ENCODE measurements at regions not wholly inside any gene's neighbourhood (a gene's known extent, or its start where the extent isn't known, plus 50 kb on each side); places are given as distances from the start of the nearest gene placed in this dataset.

- H3K79me2 ChIP-seq (ENCODE audit: insufficient read depth), result no peaks in the 10 kb centered on the region
- H4K20me1 ChIP-seq (ENCODE audit: insufficient read depth), result no peaks in the 10 kb centered on the region
- H3K4me1 ChIP-seq (ENCODE audit: control insufficient read depth in 1 of 2, insufficient read depth in 2 of 2, low read depth in 1 of 2, low read length in 1 of 2), result peaks cover 0 to 25% of the 10 kb centered on the region in 2 experiments; a peak in 2 of 4 replicates
- TF ChIP-seq MXI1 (IDR thresholded peaks at IDR 0.05; ENCODE audit: low read depth, low read length) (0 out of 2 replicates have a peak, but pooled peaks have one; percentile 58), ELF1 (IDR thresholded peaks at IDR 0.05) (no peak), EP300 (IDR thresholded peaks at IDR 0.05; ENCODE audit: borderline replicate concordance in 1 of 2, low read depth in 1 of 2, low read length in 1 of 2) (0 out of 4 replicates have a peak, but pooled peaks of 1 of the 2 experiments have one; percentile 11), YY1 (IDR thresholded peaks at IDR 0.05; ENCODE audit: low read depth) (no peak), POLR2AphosphoS5 (IDR thresholded peaks at IDR 0.05; ENCODE audit: low read depth, low read length) (0 out of 2 replicates have a peak, but pooled peaks have one; percentile 21)
- peak overlapping the region; percentile 64 for H3K4me2 ChIP-seq
- H3K27ac ChIP-seq (ENCODE audit: low read depth in 2 of 2, low read length in 1 of 2), result peak overlapping the region; percentile 30 to 90; a peak in 3 of 4 replicates
- CTCF ChIA-PET, result interaction anchor here (1.0 to 1.5 kb wide), 3 partner anchors 49 to 333 kb away, joined by 3 to 5 read pairs (median 4); no protein-coding TSS in a partner anchor
- peak overlapping the region; percentile 86 for H2AFZ ChIP-seq (ENCODE audit: low read depth)
- H3F3A ChIP-seq (replicated peaks; ENCODE audit: insufficient read depth), result no peaks in the 10 kb centered on the region
- DNase-seq, result peak; percentile 52
- peak overlapping the region; percentile 19 to 31; a peak in 3 of 4 replicates for H3K4me3 ChIP-seq (ENCODE audit: low read depth in 2 of 2, low read length in 1 of 2)
- H3K36me3 ChIP-seq (replicated peaks in 1 of 2; ENCODE audit: control insufficient read depth in 1 of 2, insufficient read depth in 2 of 2, low read length in 1 of 2), result no peaks in the 10 kb centered on the region
- 18% methylated on average over 6 of the region's 6 CpGs for WGBS (ENCODE audit: low lambda C conversion rate)
- no peaks in the 10 kb centered on the region for H3K9me2 ChIP-seq
- H3K9ac ChIP-seq, result peak overlapping the region; percentile 13; the same call in 1 of the 2 replicates
- H3K9me3 ChIP-seq, result no peaks in the 10 kb centered on the region
- POLR2A ChIA-PET, result interaction anchor here (1.0 to 3.1 kb wide), 4 partner anchors 15 to 313 kb away, joined by 4 to 29 read pairs (median 7); partner anchors contain the start of gene SATB1
- no peaks in the 10 kb centered on the region for H3K27me3 ChIP-seq (ENCODE audit: insufficient read depth)
Observed at GRCh38 chr3:18111796-18112232, 313.3 kb downstream of the SATB1 start.

- no peaks in the 10 kb centered on the region for H3K9me3 ChIP-seq
- no peak overlapping the region for H3K9ac ChIP-seq
- H3K4me1 ChIP-seq (ENCODE audit: control insufficient read depth in 1 of 2, insufficient read depth in 2 of 2, low read depth in 1 of 2, low read length in 1 of 2), result peaks cover 3 to 9% of the 10 kb centered on the region in 2 experiments
- TF ChIP-seq EZH2phosphoT487 (IDR thresholded peaks at IDR 0.05; ENCODE audit: borderline replicate concordance, low read depth), result no peak
- no peaks in the 10 kb centered on the region for H3K9me2 ChIP-seq
- H3K27me3 ChIP-seq (ENCODE audit: insufficient read depth), result no peaks in the 10 kb centered on the region
- no peak overlapping the region for H3K4me3 ChIP-seq (ENCODE audit: low read depth in 2 of 2, low read length in 1 of 2)
- CTCF ChIA-PET, result no interaction called here
- H4K20me1 ChIP-seq (ENCODE audit: insufficient read depth), result no peaks in the 10 kb centered on the region
- peaks cover 19% of the 10 kb centered on the region for H3F3A ChIP-seq (replicated peaks; ENCODE audit: insufficient read depth)
- POLR2A ChIA-PET, result no interaction called here
- H3K79me2 ChIP-seq (ENCODE audit: insufficient read depth), result no peaks in the 10 kb centered on the region
- WGBS (ENCODE audit: low lambda C conversion rate), result 86% methylated on average over 3 of the region's 3 CpGs
- no peak for DNase-seq
- no peak overlapping the region for H2AFZ ChIP-seq (ENCODE audit: low read depth)
- H3K4me2 ChIP-seq, result no peak overlapping the region
- no peaks in the 10 kb centered on the region for H3K36me3 ChIP-seq (replicated peaks in 1 of 2; ENCODE audit: control insufficient read depth in 1 of 2, insufficient read depth in 2 of 2, low read length in 1 of 2)
- H3K27ac ChIP-seq (ENCODE audit: low read depth in 2 of 2, low read length in 1 of 2), result no peak overlapping the region
Observed at GRCh38 chr3:18103591-18103990, 321.5 kb downstream of the SATB1 start.

- ChIA-PET CTCF (interaction anchor here (1.2 kb wide), 1 partner anchor 14 kb away, joined by 3 read pairs; no protein-coding TSS in a partner anchor), POLR2A (no interaction called here)
- peaks cover 3 to 9% of the 10 kb centered on the region in 2 experiments for H3K4me1 ChIP-seq (ENCODE audit: control insufficient read depth in 1 of 2, insufficient read depth in 2 of 2, low read depth in 1 of 2, low read length in 1 of 2)
- H3K4me3 ChIP-seq (ENCODE audit: low read depth in 2 of 2, low read length in 1 of 2), result no peak overlapping the region
- no peak overlapping the region; the same call in 1 of the 2 replicates for H3K9ac ChIP-seq
- H3K27ac ChIP-seq (ENCODE audit: low read depth in 2 of 2, low read length in 1 of 2), result peak overlapping the region in 1 of 2 experiments; percentile 90; a peak in 2 of 4 replicates
- no peaks in the 10 kb centered on the region for H3K79me2 ChIP-seq (ENCODE audit: insufficient read depth)
- no peaks in the 10 kb centered on the region for H4K20me1 ChIP-seq (ENCODE audit: insufficient read depth)
- no peaks in the 10 kb centered on the region for H3K9me3 ChIP-seq
- H3K27me3 ChIP-seq (ENCODE audit: insufficient read depth), result no peaks in the 10 kb centered on the region
- peak overlapping the region; percentile 10; the same call in 1 of the 2 replicates for H2AFZ ChIP-seq (ENCODE audit: low read depth)
- DNase-seq, result no peak
- H3F3A ChIP-seq (replicated peaks; ENCODE audit: insufficient read depth), result peaks cover 24% of the 10 kb centered on the region
- no peak for TF ChIP-seq EP300 (IDR thresholded peaks at IDR 0.05; ENCODE audit: borderline replicate concordance in 1 of 2, low read depth in 1 of 2, low read length in 1 of 2)
- no peak for TF ChIP-seq GABPA (IDR thresholded peaks at IDR 0.05; ENCODE audit: low read depth)
- no peak for TF ChIP-seq ELF1 (IDR thresholded peaks at IDR 0.05)
- no peak for TF ChIP-seq FOXM1 (IDR thresholded peaks at IDR 0.05; ENCODE audit: low read depth)
- no peak for TF ChIP-seq ZBTB33 (IDR thresholded peaks at IDR 0.05; ENCODE audit: borderline replicate concordance, low read depth)
- peak; percentile 27; the same call in 1 of the 2 replicates for TF ChIP-seq GATA2 (CRISPR knock-in tag; IDR thresholded peaks at IDR 0.05)
- peak; percentile 25; the same call in 1 of the 2 replicates for TF ChIP-seq FOSL2 (IDR thresholded peaks at IDR 0.05; ENCODE audit: borderline replicate concordance, low read depth)
- TF ChIP-seq CHD2 (IDR thresholded peaks at IDR 0.05; ENCODE audit: low read length, partially characterized antibody), result no peak
- TF ChIP-seq TEAD4 (IDR thresholded peaks at IDR 0.05; ENCODE audit: borderline replicate concordance, insufficient read depth), result no peak
- no peaks in the 10 kb centered on the region for H3K9me2 ChIP-seq
- H3K36me3 ChIP-seq (replicated peaks in 1 of 2; ENCODE audit: control insufficient read depth in 1 of 2, insufficient read depth in 2 of 2, low read length in 1 of 2), result no peaks in the 10 kb centered on the region
- H3K4me2 ChIP-seq, result peak overlapping the region; percentile 42; the same call in 1 of the 2 replicates
Observed at GRCh38 chr3:18100121-18100520, 325.0 kb downstream of the SATB1 start.

Measured in SK-N-SH (cell line).